Liver (tissue), 3 donors: ENCODE measurements at regions not wholly inside any gene's neighbourhood (a gene's known extent, or its start where the extent isn't known, plus 50 kb on each side); places are given as distances from the start of the nearest gene placed in this dataset.

Experiments
- ATF3 ChIP-seq: IDR thresholded peaks from 2 replicates; pipeline ENCODE4 v1.6.1; 2016; ENCODE audit warnings: antibody characterized with exemption
- EGR1 ChIP-seq, 2 donors: IDR thresholded peaks; 2 replicates each; pipeline ENCODE4 v1.6.1; 2016 to 2018; ENCODE audit warnings: antibody characterized with exemption in 2 of 2, low read depth in 2 of 2
- GABPA ChIP-seq, 2 donors: IDR thresholded peaks in 1 of 2; conservative IDR thresholded peaks in 1 of 2; 2 replicates each; pipeline ENCODE4 v1.6.1; 2016; ENCODE audit warnings: antibody characterized with exemption in 2 of 2, mild to moderate bottlenecking in 1 of 2, moderate library complexity in 1 of 2
- HNF4A ChIP-seq, 2 donors: conservative IDR thresholded peaks; 2 replicates each; pipeline ENCODE4 v1.6.1; 2016; ENCODE audit warnings: antibody characterized with exemption in 2 of 2, mild to moderate bottlenecking in 2 of 2
- MAX ChIP-seq: IDR thresholded peaks from 2 replicates; pipeline ENCODE4 v1.6.1; 2016; ENCODE audit warnings: antibody characterized with exemption
- RAD21 ChIP-seq, 2 donors: IDR thresholded peaks; 2 replicates each; pipeline ENCODE4 v1.6.1; 2016; ENCODE audit warnings: antibody characterized with exemption in 2 of 2, mild to moderate bottlenecking in 2 of 2
- TF ChIP-seq, protein P1 (sequence below): fragments of 150-350 bp; IDR thresholded peaks from 2 replicates; pipeline ENCODE4 v1.5.1; 2017; ENCODE audit warnings: improper control_type of control experiment, low read depth, low read length; ENCODE audit not compliant: missing input control
- TF ChIP-seq, protein P2 (sequence below): IDR thresholded peaks from 2 replicates; pipeline ENCODE4 v1.6.1; 2016; ENCODE audit warnings: antibody characterized with exemption, mild to moderate bottlenecking
- donor health status: healthy.
- donor health status: healthy.

DNA sequence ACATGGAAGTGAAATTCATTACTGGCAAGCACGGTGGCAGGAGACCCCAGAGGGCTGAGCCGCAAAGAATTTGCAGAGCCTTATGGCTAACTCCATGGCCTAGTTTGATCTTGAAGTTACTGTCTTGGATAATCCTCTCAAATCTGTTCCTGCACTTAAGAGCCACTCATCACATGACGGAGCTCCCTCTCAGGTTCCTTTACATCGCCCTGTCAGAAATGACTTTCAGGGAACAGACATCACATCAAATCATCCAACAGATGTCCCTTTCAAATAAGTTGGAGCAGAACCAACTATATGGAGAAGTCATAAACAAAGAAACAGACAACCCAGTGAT, 328.8 kb upstream of the THBS1 start:
- TF ChIP-seq, protein P1, sequence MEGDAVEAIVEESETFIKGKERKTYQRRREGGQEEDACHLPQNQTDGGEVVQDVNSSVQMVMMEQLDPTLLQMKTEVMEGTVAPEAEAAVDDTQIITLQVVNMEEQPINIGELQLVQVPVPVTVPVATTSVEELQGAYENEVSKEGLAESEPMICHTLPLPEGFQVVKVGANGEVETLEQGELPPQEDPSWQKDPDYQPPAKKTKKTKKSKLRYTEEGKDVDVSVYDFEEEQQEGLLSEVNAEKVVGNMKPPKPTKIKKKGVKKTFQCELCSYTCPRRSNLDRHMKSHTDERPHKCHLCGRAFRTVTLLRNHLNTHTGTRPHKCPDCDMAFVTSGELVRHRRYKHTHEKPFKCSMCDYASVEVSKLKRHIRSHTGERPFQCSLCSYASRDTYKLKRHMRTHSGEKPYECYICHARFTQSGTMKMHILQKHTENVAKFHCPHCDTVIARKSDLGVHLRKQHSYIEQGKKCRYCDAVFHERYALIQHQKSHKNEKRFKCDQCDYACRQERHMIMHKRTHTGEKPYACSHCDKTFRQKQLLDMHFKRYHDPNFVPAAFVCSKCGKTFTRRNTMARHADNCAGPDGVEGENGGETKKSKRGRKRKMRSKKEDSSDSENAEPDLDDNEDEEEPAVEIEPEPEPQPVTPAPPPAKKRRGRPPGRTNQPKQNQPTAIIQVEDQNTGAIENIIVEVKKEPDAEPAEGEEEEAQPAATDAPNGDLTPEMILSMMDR, result no peak
- TF ChIP-seq EGR1 (IDR thresholded peaks at IDR 0.05; ENCODE audit: low read depth in 2 of 2) (no peak), RAD21 (IDR thresholded peaks at IDR 0.05) (no peak), MAX (no peak), ATF3 (no peak), GABPA (IDR thresholded peaks at IDR 0.05 in 1 of 2, conservative IDR thresholded peaks at IDR 0.05 in 1 of 2) (no peak), HNF4A (conservative IDR thresholded peaks at IDR 0.05) (no peak)
- TF ChIP-seq, protein P2, sequence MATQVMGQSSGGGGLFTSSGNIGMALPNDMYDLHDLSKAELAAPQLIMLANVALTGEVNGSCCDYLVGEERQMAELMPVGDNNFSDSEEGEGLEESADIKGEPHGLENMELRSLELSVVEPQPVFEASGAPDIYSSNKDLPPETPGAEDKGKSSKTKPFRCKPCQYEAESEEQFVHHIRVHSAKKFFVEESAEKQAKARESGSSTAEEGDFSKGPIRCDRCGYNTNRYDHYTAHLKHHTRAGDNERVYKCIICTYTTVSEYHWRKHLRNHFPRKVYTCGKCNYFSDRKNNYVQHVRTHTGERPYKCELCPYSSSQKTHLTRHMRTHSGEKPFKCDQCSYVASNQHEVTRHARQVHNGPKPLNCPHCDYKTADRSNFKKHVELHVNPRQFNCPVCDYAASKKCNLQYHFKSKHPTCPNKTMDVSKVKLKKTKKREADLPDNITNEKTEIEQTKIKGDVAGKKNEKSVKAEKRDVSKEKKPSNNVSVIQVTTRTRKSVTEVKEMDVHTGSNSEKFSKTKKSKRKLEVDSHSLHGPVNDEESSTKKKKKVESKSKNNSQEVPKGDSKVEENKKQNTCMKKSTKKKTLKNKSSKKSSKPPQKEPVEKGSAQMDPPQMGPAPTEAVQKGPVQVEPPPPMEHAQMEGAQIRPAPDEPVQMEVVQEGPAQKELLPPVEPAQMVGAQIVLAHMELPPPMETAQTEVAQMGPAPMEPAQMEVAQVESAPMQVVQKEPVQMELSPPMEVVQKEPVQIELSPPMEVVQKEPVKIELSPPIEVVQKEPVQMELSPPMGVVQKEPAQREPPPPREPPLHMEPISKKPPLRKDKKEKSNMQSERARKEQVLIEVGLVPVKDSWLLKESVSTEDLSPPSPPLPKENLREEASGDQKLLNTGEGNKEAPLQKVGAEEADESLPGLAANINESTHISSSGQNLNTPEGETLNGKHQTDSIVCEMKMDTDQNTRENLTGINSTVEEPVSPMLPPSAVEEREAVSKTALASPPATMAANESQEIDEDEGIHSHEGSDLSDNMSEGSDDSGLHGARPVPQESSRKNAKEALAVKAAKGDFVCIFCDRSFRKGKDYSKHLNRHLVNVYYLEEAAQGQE, result no peak
